ENCODE measurements at regions not wholly inside any gene's neighbourhood (a gene's known extent, or its start where the extent isn't known, plus 50 kb on each side); places are given as distances from the start of the nearest gene placed in this dataset.

DNA sequence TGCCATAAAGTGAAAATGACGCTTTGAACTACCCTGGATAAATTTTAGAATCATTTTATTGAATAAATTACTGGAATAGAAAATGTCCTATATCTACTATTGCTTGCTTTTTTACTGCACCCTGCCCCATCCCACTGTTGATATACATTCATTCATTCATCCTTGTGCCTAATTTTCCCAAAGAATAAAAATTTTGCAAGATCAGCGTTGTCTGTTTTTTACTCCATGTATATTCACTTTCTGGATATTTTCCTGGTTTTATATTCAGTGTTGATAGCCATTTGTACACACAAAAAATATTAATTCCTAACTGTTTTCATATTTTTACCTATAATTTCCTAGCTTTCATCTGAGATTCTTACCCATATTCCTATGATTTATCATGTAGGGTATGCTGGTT lies 262.9 kb upstream of the MAGI2 start:
- DNase-seq (ENCODE audit: low read depth), result no peak

DNA sequence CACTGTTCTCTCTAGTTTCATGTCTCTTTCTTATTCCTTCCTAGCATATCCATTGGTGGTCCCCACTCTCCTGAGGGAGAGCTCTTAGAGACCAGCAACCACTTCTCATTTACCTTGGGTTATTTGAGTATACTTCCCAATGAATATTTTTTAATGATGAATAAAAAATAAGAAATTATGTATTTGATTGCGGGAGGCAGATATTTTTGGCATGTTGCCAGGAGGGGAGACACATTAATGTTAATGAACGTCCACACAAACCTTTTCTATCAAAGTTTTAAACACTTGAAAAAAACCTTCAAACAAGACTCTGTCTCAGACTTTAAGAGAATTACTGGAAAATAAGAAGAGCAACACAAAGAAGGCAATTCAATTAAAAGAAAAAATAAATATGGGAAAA lies 260.6 kb upstream of the MAGI2 start:
- DNase-seq (ENCODE audit: low read depth), result no peak

DNA sequence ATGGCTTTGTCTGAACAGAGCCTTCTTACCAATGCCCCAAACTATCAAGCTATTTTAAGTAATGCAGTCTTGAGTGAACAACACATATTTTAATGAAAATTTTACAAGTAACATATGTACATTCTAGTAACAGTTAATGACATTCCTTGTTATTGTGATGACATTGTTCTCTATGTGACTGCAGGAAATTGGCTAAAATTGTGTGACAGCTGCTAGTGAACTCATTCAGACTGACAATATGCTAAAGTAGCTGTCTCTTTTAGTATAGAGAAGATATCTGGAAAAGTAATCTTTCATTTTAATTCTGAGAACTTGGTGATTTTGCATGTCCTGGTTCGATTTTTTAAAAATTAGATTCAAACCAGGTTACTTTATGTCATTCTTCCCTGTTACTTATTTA lies 259.8 kb upstream of the MAGI2 start:
- DNase-seq (ENCODE audit: low read depth), result no peak

DNA sequence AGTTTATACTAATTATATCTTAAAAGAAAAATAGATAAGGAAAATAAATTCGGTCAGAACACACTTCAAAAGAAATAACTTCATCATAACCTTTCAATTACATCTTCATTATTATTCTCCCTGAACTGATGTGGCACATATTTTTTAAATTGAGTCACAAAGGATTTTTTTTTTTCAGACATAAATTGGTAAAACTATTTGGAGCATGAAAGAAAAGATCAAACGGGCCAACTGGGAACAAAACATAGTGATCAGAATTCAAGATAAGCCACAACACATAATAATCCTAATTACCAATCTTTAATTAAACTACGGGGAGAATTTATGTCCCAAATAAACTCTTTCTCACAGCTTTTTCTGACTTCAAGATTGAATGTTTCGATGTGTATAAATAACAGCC lies 258.2 kb upstream of the MAGI2 start:
- no peak for DNase-seq (ENCODE audit: low read depth)

DNA sequence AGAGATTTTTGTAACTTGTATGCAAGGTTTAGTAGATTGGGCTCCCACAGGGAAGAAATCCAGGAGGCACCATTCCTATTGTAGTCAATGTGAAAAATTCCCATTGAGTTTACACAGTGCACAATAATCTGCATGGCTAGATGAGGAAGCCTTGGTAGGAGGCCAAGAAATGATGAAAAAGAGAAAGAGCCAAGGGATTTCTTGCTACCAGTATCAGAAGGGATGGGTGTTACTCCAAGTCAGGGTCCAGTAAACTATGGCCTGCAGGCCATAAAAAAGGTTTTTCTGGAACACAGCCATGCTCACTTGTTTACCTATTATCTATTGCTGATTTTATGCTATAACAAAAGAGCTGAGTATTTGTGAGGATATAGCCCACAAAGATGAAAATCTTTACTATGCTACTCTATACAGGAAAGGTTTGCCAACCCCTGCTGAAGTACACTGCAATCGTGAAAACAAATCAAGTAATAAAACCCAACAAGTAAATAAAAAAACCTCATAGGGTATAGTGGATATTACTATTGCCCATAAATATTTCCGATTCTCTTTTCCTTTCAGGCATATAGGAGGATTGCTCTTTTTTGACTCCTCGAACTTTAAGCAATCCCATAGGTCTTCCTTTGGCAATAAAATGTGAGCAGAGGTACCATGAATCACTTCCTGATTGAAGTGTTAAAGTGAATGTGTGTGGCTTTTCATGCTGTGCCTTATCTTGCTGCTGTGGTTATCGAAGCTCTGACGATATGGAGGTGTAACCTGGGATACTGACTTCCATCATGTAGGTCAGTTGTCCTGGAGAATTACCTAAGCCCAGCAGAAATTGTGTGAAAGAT lies 256.3 kb upstream of the MAGI2 start:
- peak; percentile 5 for DNase-seq (ENCODE audit: low read depth)

DNA sequence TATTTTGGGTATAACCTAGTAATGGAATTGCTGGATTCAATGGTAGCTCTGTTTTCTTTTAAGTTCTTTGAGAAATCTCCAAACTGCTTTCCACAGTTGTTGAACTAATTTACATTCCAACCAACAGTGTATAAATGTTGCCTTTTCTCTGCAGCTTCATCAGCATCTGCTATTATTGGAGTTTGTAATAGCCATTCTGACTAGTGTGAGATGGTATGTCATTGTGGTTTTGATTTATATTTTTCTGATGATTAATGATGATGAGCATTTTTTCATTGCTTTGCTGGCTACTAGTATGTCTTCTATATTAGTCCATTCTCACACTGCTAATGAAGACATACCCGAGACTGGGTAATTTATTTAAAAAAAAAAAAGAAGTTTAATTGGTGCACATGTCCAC lies 248.6 kb upstream of the MAGI2 start:
- no peak for DNase-seq (ENCODE audit: low read depth)

DNA sequence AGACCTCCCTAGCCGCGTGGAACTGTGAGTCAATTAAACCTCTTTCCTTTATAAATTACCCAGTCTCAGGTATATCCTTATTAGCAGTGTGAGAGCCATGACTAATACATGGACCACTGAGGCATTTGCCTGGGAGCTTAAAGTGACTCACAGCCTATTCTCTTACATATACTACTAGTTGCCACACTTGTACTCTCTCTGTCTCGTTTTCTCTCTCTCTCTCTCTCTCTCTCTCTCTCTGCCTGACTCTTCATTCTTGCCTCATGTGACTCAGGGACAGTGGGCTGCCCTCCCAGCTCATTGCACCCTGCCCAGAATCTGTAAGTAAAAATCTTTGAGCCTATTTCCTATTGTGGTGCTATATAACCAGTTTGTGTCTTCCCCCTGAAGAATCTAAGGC lies 238.5 kb upstream of the MAGI2 start:
- peak; percentile 16 for DNase-seq (ENCODE audit: low read depth)

DNA sequence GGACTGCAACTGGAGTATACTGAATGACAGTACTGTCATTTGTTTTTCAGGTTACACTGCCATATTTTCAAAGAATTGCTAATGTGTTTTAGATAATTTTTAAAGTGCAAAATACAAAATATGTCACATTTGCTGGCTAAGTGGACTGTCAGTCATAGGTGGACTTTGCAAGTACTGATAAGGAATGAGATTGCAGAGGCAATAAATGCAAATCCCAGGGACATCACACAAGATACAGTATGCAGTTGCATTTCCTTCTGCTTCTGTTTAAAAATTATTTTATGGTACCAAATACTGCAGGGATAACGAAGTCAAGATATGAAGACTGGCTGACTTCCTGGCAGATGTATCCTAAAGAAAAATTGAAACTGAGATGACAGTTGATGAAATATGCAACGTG lies 237.6 kb upstream of the MAGI2 start:
- DNase-seq (ENCODE audit: low read depth), result no peak

DNA sequence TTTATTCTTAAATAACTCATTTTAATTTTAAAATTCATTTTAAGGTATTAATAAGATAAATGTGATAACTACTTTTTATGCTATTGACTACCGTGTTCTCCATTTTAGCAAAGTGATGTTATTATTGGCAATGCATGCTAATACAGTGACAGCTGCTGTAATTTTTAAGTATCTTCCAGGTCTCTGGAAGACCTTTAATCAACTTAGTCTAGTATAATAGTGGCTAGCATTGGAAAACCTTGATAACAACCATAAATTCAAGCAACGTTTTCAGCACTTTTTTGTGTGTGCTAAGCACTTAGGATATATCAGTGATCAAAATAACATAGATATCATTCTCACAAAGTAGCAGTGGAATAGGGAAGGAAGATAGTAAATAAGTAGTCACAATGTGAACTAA lies 230.9 kb upstream of the MAGI2 start:
- DNase-seq (ENCODE audit: low read depth), result no peak

DNA sequence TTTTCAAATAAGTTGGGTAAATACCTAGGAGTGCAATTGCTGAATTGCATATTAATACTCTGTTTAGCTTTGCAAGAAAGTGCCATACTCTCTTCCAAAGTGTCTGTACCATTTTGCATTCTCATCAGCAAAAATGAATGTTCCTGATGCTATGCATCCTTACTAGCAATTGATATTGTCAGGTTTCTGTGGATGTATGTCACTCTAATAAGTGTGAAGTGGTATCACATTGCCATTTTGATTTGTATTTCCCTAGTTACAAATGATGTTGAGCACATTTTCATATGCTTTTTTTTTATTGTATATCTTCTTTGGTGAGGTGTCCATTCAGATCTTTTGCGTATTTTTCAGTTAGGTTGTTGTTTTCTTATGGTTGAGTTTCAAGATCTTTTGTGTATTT lies 230.4 kb upstream of the MAGI2 start:
- no peak for DNase-seq (ENCODE audit: low read depth)

DNA sequence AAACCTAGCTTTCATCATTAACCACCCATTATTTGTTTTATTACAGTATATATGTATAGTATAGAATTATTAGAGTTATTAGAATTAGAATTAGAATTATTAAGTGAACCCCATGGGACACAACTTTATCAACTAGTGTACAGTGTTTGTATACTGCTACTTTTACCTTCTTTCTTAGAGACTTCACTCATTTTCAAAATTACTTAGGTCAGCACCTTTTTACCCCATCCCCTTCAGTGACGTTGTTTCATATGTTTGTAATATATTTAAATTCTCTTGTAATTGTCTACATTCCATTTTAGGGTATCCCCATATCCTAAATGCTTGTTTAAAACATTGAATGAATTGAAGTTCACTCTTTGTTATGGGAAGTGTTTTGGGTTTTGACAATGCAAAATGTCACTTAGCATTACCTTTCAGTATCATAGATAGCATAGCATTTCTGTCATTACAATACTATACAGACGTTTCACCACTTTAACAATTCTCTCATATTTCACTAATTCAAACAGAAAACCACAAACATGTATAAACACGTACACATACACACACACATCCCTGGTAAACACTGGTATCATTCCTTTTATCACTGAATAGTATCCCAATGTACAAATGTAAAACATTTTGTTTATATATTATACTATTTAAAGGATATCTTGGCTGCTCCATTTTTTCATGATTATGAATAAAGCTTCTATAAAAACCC lies 229.9 kb upstream of the MAGI2 start:
- DNase-seq (ENCODE audit: low read depth), result no peak

DNA sequence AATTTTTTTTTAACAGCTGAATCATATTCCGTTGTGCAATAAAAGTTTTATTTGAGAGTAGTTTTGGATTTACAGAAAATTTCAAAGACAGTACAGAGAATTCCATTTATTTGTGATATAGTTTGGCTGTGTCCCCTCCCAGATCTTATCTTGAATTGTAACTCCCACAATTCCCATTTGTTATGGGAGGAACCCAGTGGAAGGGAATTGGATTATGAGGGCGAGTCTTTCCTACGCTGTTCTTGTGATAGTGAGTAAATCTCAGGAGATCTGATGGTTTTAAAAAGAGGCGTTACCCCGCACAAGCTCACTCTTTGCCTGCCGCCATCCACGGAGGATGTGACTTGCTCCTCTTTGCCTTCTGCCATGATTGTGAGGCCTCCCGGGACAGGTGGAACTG lies 228.0 kb upstream of the MAGI2 start:
- no peak for DNase-seq (ENCODE audit: low read depth)

DNA sequence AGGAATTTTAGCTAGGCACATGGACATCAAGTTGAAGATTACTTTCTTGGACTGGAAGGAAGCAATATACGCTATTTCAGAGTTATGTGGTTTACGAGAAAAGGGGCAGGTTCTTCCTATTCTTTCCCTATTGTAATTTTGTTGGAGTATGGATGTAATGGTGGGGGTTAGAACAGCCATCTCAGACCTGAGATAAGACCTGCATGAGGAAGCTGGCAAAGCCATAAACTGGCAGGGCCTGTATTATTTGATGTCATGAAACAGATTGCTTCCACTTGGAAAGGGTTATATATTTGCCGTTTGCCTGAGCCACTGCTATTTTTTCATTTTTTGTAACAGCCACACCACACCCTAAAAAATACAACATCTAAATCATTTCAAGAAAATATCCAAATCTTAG lies 220.5 kb upstream of the MAGI2 start:
- no peak for DNase-seq (ENCODE audit: low read depth)

DNA sequence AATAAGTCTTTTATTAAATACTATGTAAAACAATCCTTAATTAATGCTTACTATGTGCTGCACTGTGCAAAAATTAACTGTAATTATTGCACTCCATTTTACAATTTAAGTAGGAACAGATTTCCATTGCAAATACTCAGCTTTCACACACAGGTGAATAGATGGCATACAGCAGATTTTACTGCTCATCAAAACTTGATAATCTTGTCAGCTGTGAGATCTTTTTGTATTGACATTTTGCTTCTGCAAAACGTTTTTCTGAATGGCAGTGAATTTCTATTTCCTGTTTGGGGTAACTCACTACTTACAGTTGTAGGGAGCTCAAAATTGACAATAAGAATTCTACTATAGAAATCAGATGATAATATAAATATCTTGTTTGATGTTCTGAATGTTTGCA lies 220.0 kb upstream of the MAGI2 start:
- no peak for DNase-seq (ENCODE audit: low read depth)

DNA sequence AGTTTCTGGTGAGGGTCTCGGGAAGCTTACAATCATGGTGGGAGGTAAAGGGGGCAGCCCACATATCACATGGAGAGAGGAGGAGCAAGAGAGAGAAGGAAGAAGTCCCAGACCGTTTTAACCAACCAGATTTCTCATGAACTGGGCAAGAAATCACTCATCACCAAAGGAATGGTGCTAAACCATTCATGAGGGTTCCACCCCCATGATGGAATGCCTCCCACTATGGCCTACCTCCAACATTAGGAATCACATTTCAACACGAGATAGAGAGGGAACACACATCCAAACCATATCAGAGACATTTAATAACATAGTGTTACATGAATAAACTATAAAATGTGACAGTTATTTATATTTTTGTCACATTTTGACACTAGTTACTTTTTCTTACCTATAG lies 214.8 kb upstream of the MAGI2 start:
- no peak for DNase-seq (ENCODE audit: low read depth)

DNA sequence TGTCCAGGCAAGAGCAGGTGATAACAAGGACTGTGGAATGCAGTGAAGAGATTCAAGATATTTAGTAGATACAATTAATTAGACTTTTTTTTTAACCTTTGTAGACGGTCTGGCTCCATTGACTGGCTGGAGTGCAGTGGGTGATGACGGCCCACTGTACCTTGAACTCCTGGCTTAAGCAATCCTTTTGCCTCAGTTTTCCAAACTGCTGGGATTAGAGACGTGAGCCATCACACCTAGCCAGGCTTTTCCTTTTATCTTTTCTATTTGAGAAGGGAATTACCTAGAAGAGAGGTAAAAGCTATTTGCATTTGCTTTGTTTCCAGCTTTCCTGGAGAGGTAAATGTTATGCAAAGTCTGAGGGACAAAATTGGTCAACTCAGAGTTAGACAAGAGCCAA lies 213.0 kb upstream of the MAGI2 start:
- no peak for DNase-seq (ENCODE audit: low read depth)

DNA sequence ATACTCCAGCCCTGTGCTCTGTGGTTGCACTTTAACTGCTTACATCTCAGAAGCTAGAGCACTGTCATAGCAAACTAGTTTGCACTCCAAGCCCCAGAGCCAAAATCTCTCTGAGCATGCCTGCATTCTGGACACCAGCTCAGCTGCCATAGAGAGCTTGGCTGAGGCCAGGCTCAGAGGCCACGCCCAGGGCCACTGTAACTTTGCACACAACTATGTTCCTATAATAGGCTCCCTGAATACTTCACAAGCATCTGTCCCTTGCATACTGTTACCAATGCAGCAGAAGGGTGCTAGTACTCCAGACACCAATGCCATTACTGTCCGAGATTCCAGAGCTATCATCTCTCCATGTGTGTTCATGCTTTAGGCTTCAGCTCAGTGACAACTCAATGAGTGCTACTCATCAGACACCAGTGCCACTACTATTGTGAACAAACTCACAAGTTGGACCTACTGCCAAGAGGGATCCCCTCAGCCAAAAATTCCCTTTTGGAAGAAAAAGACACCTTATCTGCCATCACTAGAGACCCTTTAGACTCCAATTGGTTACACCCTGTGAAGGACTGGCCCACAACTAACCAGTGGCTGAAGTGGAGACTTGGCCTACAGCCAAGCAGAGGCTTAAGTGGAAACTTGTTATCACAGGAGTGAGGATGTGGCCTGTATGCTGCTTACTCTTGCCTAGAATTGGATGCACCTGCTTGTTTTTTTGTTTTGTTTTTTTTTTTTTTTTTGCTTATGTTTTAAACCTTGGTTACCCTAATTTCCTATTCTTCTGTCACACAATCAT lies 211.6 kb upstream of the MAGI2 start:
- DNase-seq (ENCODE audit: low read depth), result no peak

DNA sequence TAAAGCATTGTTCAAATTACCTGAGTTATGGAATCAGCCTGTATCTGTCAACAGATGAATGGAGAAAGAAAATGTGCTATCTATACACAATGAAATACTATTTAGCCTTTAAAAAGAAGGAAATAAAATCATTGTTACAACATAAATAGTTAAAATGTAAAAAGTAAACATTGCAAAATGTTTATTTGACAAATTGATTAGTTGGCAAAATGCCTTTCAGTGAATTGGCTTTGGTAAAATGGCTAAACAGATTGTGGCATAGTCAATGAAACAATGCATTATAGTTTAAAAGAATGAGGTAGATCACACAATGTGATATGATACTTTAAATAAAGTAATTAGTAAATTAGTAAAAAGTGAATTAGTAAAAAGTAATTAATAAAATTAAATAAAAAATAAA lies 204.8 kb upstream of the MAGI2 start:
- no peak for DNase-seq (ENCODE audit: low read depth)

DNA sequence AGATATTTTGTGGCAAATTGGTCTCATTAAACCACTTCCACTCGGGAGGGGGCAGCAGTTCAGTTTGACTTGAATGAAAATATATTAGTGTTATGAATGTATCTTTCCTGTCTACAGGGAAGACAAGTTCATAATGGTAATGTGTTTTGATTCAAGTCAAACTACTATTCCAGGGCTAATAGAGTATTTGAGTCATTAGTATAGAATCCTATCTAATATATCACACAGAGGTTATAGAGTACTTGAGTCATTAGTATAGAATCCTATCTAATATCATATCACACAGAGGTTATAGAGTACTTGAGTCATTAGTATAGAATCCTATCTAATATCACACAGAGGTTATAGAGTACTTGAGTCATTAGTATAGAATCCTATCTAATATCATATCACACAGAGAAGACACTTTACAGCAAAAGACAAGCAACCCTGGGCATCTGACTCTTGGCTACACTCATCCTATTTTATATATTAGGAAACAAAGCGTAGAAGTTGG lies 199.7 kb upstream of the MAGI2 start:
- DNase-seq (ENCODE audit: low read depth), result no peak

DNA sequence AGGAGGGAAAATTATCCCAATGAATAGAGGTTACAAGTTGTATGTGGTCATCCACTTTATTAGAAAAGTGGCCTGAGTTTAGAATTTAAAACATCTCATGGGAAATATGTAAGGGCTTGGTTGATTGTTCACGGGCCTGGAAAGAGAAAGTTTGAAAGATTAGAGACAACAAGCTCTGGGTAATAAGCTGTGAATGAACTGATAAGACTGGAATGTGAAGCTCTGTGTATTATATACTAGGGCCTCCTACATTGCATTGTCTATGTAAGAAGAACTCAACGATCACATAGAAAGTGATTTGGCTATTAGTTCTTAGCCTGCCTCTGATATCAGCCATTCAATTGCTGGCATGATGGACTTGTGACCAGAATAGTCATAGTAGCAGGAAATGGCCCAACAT lies 199.2 kb upstream of the MAGI2 start:
- no peak for DNase-seq (ENCODE audit: low read depth)

DNA sequence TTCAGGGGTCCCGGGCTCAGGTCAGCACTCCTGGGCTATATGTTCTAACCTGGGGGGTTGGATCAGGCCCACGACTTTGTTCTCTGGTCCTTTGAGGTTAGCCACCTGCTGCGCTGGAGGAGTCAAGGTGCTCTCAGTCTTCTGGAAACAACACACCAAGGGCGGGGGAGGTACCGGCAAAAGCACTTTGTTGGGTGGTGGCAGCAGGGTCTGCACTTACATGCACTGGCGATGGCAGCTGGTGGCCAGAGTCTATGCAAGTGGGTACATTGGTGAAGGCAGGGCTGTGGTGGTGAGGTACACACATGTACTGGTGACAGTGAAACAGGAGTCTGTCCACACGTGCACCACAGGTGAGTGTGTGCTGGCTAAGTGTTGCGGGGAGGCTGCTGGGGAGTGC lies 194.2 kb upstream of the MAGI2 start:
- no peak for DNase-seq (ENCODE audit: low read depth)

DNA sequence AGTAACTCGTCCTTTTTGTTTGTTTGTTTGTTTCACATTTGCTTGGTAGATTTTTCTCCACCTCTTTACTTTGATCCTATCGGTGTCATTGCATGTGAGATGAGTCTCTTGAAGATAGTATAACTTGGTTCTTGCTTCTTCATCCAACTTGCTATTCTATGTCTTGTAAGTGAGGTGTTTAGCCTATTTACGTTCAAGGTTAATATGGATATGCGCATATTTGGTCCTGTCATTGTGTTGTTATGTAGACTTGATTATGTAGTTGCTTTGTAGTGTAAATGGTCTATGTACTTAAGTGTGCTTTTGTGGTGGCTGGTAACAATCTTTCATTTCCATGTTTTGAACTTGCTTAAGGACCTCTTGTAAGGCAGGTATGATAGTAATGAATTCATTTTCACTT lies 192.8 kb upstream of the MAGI2 start:
- no peak for DNase-seq (ENCODE audit: low read depth)

DNA sequence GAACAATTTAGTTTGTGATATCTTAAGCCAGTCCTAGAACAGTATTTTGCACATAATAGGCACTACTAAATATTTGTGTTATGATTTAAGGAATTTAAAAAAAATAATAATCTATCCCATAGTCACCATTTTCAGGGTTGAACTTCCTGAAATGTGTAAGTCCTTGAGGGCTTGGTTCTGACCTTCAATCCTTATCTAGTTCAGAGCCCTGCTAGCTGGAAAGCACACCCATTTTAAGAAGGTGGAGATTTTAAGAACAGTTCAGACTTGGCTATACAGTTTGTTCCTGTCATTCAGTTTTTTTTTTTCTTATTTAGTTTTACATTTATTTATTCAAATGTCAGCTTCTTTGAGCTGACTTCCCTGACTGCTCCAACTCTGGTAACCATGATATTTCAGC lies 183.4 kb upstream of the MAGI2 start:
- no peak for DNase-seq (ENCODE audit: low read depth)
